B cell (primary cell): ENCODE measurements at regions not wholly inside any gene's neighbourhood (a gene's known extent, or its start where the extent isn't known, plus 50 kb on each side); places are given as distances from the start of the nearest gene placed in this dataset.

Experiments used
- ATAC-seq: fragments of 200-7000 bp; cut with Tn5 transposase; one replicate; pipeline ENCODE4 v1.10.0; 2021; ENCODE audit warnings: low read depth, mild to moderate bottlenecking, moderate number of reproducible peaks, moderate library complexity
- CTCF ChIA-PET: fragments of 350-600 bp; sonication (Branson Sonifier 250); formaldehyde crosslinking; loops from one replicate; lab custom pipeline; 2021; ENCODE audit warnings: antibody characterized with exemption, inconsistent platforms; lab: Charles Lee
- POLR2A ChIA-PET: fragments of 350-600 bp; sonication (Branson Sonifier 250); formaldehyde crosslinking; loops from one replicate; lab custom pipeline; 2021; ENCODE audit warnings: antibody characterized with exemption; lab: Charles Lee
- DNase-seq: peaks from one replicate; pipeline ENCODE4 v3.0.0; 2013
- H2AFZ ChIP-seq: 2 replicates; pipeline ENCODE4 v1.6.1; 2012; ENCODE audit warnings: mild to moderate bottlenecking, low read depth, low read length; ENCODE audit not compliant: insufficient read depth, poor library complexity, severe bottlenecking
- H3K27ac ChIP-seq, 2 donors: 1 replicate in 1 of 2; 2 replicates in 1 of 2; pipeline ENCODE4 v1.5.1; 2012 to 2013; ENCODE audit warnings: low read length in 2 of 2, mild to moderate bottlenecking in 2 of 2, moderate library complexity in 1 of 2
- H3K27me3 ChIP-seq, 4 experiments: fragments of 200-600 bp in 1 of 4; sonication (generic) in 1 of 4; replicated peaks in 1 of 4; 1 replicate in 2 of 4; 2 replicates in 2 of 4; pipeline versions ENCODE4 v1.6.1 to v1.7.0; 2013 to 2016; ENCODE audit warnings: low read length in 3 of 4, mild to moderate bottlenecking in 2 of 4, mixed read lengths in 1 of 4, moderate library complexity in 1 of 4; ENCODE audit not compliant: insufficient read depth in 4 of 4, control insufficient read depth in 3 of 4; ENCODE audit errors: control extremely low read depth in 1 of 4
- H3K36me3 ChIP-seq, 2 experiments: replicated peaks in 1 of 2; 1 replicate in 1 of 2; 2 replicates in 1 of 2; pipeline versions ENCODE4 v1.6.1 to v1.7.1; 2013; ENCODE audit warnings: low read length in 1 of 2; ENCODE audit not compliant: insufficient read depth in 2 of 2, control insufficient read depth in 1 of 2; ENCODE audit errors: control extremely low read depth in 1 of 2, extremely low read depth in 1 of 2
- H3K4me1 ChIP-seq, 2 donors: fragments of 200-600 bp in 1 of 2; sonication (generic) in 1 of 2; 1 replicate in 1 of 2; 2 replicates in 1 of 2; pipeline versions ENCODE4 v1.5.1 to v1.6.1; 2013 to 2017; ENCODE audit warnings: low read length in 2 of 2; ENCODE audit not compliant: control insufficient read depth in 2 of 2, insufficient read depth in 2 of 2
- H3K4me2 ChIP-seq: replicated peaks from 2 replicates; pipeline ENCODE3; 2012; ENCODE audit warnings: mild to moderate bottlenecking, low read depth, low read length; ENCODE audit not compliant: poor library complexity, severe bottlenecking
- H3K4me3 ChIP-seq, 5 experiments: fragments of 200-600 bp in 1 of 5; sonication (generic) in 1 of 5; 1 replicate in 3 of 5; 2 replicates in 2 of 5; pipeline versions ENCODE4 v1.5.1 to v1.7.0; 2011 to 2016; ENCODE audit warnings: low read length in 4 of 5, mild to moderate bottlenecking in 4 of 5, low read depth in 2 of 5, control low read depth in 1 of 5, moderate library complexity in 1 of 5; ENCODE audit not compliant: insufficient read depth in 1 of 5; ENCODE audit errors: control extremely low read depth in 1 of 5, extremely low read depth in 1 of 5
- H3K79me2 ChIP-seq: fragments of 200-600 bp; sonication (generic); one replicate; pipeline ENCODE4 v1.6.0; 2016; ENCODE audit warnings: low read length; ENCODE audit not compliant: control insufficient read depth, insufficient read depth
- H3K9ac ChIP-seq: fragments of 200-600 bp; sonication (generic); 2 replicates; pipeline ENCODE4 v1.6.1; 2017; ENCODE audit warnings: mild to moderate bottlenecking, low read length, moderate library complexity
- H3K9me3 ChIP-seq, 3 donors: one replicate each; pipeline versions ENCODE4 v1.6.1 to v1.7.1; 2013; ENCODE audit warnings: low read length in 2 of 3; ENCODE audit not compliant: control insufficient read depth in 2 of 3, insufficient read depth in 1 of 3; ENCODE audit errors: control extremely low read depth in 1 of 3
- H4K20me1 ChIP-seq: 2 replicates; pipeline ENCODE4 v1.6.0; 2012; ENCODE audit warnings: mild to moderate bottlenecking, low read length; ENCODE audit not compliant: insufficient read depth, control insufficient read depth, poor library complexity, severe bottlenecking
- H3K27ac Mint-ChIP-seq: one replicate; pipeline ENCODE4 v1.8.0; 2021; ENCODE audit warnings: mixed read lengths
- H3K27me3 Mint-ChIP-seq: one replicate; pipeline ENCODE4 v1.8.0; 2021; ENCODE audit warnings: mixed read lengths
- H3K4me1 Mint-ChIP-seq: one replicate; pipeline ENCODE4 v1.8.0; 2021; ENCODE audit warnings: mixed read lengths
- H3K4me3 Mint-ChIP-seq: one replicate; pipeline ENCODE4 v1.8.0; 2021; ENCODE audit warnings: mixed read lengths
- H3K9me3 Mint-ChIP-seq: one replicate; pipeline ENCODE4 v1.8.0; 2022; ENCODE audit warnings: mixed read lengths; ENCODE audit not compliant: insufficient read depth
- CTCF ChIP-seq: fragments of 200-600 bp; IDR thresholded peaks from one replicate; pipeline ENCODE4 v1.8.0; 2022; ENCODE audit warnings: antibody characterized with exemption, mild to moderate bottlenecking
- EZH2 ChIP-seq: IDR thresholded peaks from 2 replicates; pipeline ENCODE4 v1.6.1; 2012; ENCODE audit warnings: borderline replicate concordance, low read depth, mild to moderate bottlenecking, moderate library complexity, low read length; ENCODE audit not compliant: insufficient read depth, poor library complexity, severe bottlenecking
- WGBS: methylation state at CpG from one replicate; pipeline ENCODE4 v1.1.5; 2013; ENCODE audit warnings: missing lambda C conversion rate; ENCODE audit not compliant: insufficient coverage; 5-methylcytosine and 5-hydroxymethylcytosine counted together
- intact Hi-C: fragments of 100-400 bp; cut with micrococcal nuclease; formaldehyde crosslinking; loops from one replicate; pipeline ENCODE4 v1.10.0; 2022

DNA sequence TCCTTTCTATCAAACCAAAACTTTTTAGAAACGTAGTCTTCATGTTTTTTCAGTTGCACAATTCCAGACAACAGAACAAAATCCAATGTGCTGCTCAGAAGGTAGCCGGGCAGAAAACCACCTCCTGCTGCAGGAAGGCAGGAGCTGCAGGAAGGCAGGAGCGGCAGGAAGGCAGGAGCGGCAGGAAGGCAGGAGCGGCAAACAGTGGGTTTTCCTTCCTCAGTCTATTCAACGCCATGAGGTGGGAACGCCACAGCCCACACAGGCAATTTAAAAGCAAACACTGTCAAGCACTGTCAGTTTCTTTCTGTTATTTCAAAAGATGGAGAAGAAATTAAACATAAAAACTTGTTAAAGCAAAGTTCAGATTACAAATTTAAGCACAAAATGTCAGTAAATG lies 601.2 kb upstream of the SALL3 start:
- no peaks in the 10 kb centered on the region for H3K4me1 ChIP-seq
- no peaks in the 10 kb centered on the region for H3K79me2 ChIP-seq
- TF ChIP-seq CTCF (no peak), EZH2 (no peak)
- no peaks in the 10 kb centered on the region for H3K36me3 ChIP-seq
- ChIA-PET CTCF (no interaction called here), POLR2A (no interaction called here)
- Mint-ChIP-seq H3K4me1 (no peaks in the 10 kb centered on the region), H3K4me3 (no peak overlapping the region), H3K9me3 (peaks cover 3% of the 10 kb centered on the region), H3K27ac (no peak overlapping the region), H3K27me3 (no peaks in the 10 kb centered on the region)
- H4K20me1 ChIP-seq = no peaks in the 10 kb centered on the region
- no peak overlapping the region for H3K4me3 ChIP-seq
- H3K4me2 ChIP-seq = no peak overlapping the region
- peaks cover 0 to 5% (median 0%) of the 10 kb centered on the region in 3 donors for H3K9me3 ChIP-seq
- H3K9ac ChIP-seq = no peak overlapping the region
- ATAC-seq (no peak), DNase-seq (no peak)
- no peaks in the 10 kb centered on the region for H3K27me3 ChIP-seq
- H2AFZ ChIP-seq = no peak overlapping the region
- no peak overlapping the region for H3K27ac ChIP-seq
- intact Hi-C loops = no loop called here
- 78% methylated on average over 3 of the region's 7 CpGs for WGBS

DNA sequence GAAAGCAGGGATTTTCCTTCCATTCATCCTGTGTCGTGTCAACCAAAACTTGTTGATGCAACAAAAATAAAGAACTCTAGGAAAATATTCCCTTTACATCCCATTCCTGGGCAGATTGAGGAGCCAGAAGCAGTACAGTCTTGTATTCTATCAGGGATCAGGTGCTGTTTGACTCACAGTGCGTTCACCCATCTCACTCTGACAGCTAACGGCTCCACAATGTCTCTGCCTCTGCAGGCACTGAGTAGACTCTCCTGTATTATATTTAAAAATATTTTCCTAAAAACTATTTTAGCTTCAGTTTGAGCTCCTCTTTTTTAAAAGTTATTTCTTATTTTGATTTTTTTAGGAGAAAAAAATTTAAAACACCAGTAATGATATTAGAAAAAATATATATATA lies 600.6 kb upstream of the SALL3 start:
- Histone ChIP-seq H3K4me3 (no peak overlapping the region), H3K79me2 (no peaks in the 10 kb centered on the region), H3K27ac (no peak overlapping the region), H3K4me2 (no peak overlapping the region), H3K27me3 (no peaks in the 10 kb centered on the region), H3K9ac (no peak overlapping the region), H3K9me3 (peaks cover 0 to 3% (median 0%) of the 10 kb centered on the region in 3 donors), H4K20me1 (no peaks in the 10 kb centered on the region), H3K36me3 (no peaks in the 10 kb centered on the region), H2AFZ (no peak overlapping the region), H3K4me1 (no peaks in the 10 kb centered on the region)
- no peak for TF ChIP-seq CTCF
- no peak for TF ChIP-seq EZH2
- CTCF ChIA-PET = no interaction called here
- Mint-ChIP-seq H3K27me3 (no peaks in the 10 kb centered on the region), H3K9me3 (peaks cover 6% of the 10 kb centered on the region), H3K27ac (no peak overlapping the region), H3K4me3 (no peak overlapping the region), H3K4me1 (no peaks in the 10 kb centered on the region)
- DNase-seq = no peak
- intact Hi-C loops = no loop called here
- POLR2A ChIA-PET = no interaction called here
- WGBS = no CpG with 5 or more reads among the region's 3 CpGs
- no peak for ATAC-seq
